ENCODE measurements at regions not wholly inside any gene's neighbourhood (a gene's known extent, or its start where the extent isn't known, plus 50 kb on each side); places are given as distances from the start of the nearest gene placed in this dataset.

DNA sequence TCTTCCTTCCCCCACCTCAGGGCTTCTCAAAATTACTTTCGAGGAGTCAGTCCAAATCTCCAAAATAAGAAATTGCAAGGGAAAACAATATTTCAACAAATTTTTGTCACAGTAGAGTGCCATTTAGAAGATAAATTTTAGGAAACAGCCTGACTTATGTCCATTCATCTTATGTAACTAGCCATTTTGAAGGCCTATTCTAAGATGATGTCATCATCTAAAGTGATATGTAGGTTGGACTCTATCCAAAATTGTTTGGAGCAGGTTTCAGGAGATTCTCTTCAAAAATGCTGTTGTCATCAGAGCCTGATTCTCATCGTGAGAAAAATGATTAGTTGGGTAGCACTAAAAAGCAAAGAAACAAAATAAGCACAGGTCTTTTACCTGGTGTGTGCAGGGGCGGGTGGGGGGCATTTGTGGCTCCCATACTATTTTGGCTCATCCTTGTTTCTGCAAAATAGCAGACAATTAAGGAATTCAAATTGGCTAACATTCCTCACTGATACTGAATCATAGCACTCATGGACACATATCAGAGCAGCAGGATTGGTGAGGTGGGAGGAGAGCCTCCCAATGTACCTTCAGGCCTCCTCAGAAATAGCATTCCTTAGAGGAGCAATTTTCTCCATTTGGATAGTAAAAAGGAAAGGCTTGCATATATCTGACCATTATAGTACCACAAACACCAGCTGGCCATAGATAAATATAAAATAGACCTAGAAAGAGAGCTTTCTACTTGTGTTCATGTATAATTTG lies 360.9 kb upstream of the NAV3 start:
- no peak for DNase-seq (ENCODE audit: low spot score)
- intact Hi-C loops (cut with DNase I) = no loop called here

DNA sequence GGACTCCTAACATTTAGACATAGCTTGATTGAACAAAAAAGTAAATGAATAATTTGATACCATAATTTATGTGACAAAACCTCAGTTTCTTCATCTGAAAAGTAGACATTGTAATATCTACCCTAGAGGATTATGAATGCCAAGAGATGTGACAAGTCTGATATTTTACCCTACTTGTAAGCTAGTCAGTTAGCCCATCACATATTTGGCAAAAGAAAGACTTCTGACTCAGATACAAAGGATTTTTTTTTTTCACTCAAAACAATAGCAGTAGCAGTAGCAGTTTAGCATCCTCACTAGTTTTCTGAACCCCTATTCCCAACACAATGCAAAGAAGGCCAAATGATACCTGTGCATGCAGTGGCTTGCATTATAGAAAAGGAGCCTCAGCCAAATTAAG lies 377.3 kb upstream of the E2F7 start:
- intact Hi-C loops (cut with DNase I) = no loop called here
- no peak for DNase-seq (ENCODE audit: low spot score)

DNA sequence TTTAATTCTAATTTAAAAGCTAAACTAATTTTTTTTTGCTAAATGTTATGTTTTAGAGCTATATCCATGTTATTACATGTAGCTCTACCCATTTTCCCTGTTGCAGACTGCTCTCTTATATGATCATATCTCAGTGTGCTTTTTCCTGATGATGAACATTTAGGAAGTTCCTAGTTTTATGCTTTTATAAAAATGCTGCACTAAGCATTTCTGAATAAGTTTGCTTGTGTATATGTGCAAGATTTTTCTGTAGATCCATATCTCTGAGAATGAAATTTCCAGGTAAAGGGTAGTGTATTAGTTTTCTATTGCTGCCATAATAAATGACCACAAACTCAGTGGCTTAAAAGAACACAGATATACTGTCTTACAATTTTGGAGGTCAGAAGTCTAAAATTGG lies 374.4 kb upstream of the E2F7 start:
- no peak for DNase-seq (ENCODE audit: low spot score)
- intact Hi-C loops (cut with DNase I) = no loop called here

DNA sequence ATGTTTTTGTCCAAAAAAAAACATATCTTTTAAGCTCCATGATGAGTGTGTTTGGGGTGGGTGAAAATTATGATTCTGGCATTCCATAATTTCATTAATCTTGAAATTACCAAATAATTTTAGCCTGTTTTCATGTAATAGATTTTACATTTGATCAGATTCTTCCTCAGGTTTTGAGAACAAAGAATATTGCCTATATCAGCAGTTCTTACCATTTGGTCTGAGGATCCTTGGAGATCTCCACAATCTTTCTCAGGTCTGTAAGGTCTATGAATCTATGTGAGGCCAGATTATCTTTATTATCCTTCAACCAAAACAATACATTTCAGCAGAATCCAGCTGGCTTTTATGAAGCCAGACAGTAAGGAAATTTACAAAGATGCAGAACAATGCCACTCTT lies 373.3 kb upstream of the E2F7 start:
- no peak for DNase-seq (ENCODE audit: low spot score)
- intact Hi-C loops (cut with DNase I) = no loop called here

DNA sequence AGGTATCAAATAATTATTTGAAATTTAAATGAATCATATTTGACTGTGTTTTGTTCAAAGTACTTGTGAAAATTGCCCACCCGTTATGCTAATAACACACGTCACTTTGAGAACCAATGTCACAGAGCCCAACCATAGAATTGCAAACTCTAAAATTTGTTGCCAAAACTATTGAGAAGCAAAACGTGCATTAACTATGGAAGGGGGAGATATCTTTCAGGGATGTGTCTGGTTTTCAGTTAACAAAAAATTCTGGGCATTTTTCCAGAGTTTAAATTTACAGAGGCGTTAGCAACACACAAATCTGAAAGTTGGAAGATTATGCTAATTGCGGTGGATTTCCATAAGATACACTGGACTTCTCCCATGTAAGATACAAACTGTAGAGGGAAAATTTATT lies 371.8 kb upstream of the E2F7 start:
- intact Hi-C loops (cut with DNase I) = no loop called here
- DNase-seq (ENCODE audit: low spot score) = no peak

DNA sequence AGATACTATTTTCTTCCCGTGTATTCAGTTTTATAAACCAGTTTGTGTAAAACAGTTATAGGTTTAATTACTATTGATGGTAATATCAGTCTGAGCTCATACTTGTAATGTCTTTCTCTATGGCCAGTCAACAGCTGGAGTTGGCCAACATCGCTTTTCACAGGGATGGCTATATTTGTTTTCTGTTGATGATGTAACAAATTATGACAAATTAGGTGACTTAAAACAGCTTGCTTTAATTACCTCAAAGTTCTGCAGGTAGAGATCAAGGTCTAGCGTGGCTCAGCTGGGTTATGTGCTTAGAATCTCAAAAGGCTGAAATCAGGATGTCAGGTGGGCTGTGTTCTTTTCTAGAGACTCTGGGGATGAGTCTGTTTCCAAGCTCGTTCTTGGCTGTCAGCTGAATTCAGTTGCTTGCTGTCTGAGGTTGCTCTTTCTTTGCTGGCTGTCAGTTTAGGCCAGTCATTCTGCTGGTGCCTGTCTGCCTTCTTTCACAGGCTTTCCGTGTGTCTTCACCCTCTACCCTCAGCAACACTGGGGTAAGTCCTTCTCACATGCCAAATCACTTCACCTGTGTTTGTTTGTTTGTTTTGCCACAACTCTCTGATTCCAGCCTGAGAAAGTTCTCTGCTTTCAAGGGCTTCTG lies 370.2 kb upstream of the E2F7 start:
- intact Hi-C loops (cut with DNase I) = no loop called here
- DNase-seq (ENCODE audit: low spot score) = no peak

DNA sequence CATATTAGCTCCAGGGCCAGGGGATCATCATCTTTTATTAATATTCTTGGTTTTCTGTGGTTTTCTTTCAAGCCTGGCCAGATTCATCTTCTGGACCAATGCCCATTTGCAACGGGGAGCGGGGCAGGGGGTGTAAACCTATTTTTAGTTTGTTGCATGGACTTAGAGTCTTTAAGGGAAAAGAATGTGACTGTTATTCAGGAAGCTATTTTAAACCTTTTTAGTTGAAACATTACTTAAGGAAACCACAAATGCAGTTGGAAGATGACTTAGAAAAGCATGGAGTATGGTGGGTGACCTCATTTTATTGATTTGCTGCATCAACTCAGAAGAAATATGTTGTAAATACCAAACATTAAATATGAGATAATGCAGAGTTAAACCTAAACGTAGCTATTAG lies 368.4 kb upstream of the E2F7 start:
- intact Hi-C loops (cut with DNase I) = no loop called here
- DNase-seq (ENCODE audit: low spot score) = no peak

DNA sequence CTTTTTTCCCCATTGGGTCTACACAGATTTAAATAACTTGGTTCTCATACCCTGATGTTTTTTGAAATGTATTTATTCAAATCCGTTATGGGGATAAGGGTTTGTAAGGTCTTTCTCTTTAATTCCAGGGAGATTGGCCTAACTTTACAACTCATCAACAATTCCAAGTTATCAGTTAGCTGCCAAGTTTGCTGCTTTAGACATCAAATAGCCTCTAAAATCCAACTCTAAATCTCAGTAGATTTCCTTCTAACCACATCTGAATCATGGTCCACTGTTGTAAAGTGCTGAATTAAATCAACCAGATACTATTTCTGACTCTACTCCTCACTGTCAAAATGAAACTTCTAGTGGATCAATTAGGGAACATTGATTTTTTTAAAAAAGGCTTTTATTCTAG lies 364.1 kb upstream of the E2F7 start:
- no peak for DNase-seq (ENCODE audit: low spot score)
- intact Hi-C loops (cut with DNase I) = no loop called here

DNA sequence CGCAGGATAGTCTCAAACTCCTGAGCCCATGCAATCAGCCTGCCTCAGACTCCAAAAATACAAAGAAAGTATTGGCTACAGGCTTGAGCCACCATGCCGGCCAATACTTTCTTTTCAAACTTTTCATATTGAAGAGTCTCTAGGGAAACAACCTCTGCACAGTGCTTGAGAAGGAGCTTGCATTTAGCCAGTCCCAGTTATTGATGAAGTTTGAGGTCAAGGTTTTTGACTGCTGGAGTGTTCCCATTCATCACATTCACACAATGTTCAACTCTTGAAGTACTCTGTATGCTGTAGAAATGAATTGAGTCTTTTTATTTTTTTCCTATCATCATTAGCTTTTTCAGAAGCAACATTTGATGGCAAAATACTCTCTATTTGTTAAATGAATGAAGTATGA lies 355.8 kb upstream of the E2F7 start:
- DNase-seq (ENCODE audit: low spot score) = no peak
- intact Hi-C loops (cut with DNase I) = no loop called here

DNA sequence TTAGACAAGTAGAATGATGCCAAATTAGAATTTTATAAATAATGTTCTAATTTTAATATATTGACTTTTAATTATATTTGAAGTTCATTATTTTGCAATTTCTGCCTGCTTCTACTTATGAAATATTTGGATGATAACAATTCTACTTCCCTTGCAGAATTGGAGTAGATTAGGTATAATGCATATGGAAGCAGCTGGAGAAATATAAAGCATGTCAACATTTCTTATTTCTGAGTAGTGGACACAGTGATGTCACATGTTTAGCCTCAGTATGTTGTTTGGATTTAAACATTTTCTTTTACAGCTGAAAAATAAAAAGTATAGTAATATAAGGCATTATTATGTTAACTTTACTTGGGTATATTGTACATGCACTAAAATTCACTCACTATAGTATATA lies 344.2 kb upstream of the E2F7 start:
- intact Hi-C loops (cut with DNase I) = no loop called here
- no peak for DNase-seq (ENCODE audit: low spot score)

DNA sequence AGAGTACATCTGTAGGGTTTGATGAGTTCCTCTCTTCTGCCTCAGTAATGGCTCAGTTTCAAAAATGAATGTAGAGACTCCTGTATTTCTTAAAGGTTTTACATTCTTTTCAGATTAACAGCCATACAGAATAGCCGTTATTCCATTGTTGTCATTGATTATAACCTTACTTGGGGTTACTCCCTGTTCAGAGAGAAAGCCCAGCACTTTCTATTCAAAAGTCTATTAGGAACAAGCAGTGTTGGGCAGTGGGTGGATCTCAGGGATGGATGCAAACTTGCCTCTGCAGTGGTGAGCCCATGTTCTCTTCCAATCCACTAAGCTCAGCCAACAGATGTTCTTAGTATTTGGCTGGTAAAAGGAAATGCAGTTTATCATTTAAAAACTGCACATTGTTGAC lies 342.6 kb upstream of the E2F7 start:
- intact Hi-C loops (cut with DNase I) = no loop called here
- DNase-seq (ENCODE audit: low spot score) = no peak

DNA sequence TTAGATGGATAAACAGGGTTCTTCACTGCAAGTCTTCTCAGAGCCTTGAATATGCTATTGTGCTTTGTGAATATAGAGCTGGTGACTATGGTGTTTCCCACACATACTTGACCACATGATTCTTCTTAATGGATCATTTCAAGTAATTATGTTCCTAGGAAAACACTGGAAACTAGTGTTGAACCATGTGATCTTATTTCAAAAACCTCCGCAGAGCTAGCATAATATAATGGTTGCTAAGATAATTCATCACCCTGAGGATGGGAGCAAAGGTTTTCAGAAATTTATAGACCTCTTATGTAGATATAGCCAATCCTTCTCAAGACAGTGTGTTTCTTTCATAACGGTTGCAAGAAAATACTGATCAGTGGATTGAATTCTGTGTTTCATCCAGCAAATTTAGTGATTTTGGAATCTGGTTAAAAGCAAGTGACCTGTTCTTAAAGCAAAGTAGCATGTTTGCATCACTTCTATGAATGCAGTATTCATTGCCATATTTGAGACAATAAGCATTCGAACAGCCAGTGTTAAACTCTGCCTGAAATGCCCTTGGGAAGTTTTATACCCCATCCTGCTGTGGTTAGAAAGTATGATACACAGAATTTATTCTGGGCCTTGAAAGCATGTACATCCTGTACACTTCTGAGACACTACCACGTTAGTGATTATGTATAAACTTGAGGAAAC lies 341.0 kb upstream of the E2F7 start:
- intact Hi-C loops (cut with DNase I) = no loop called here
- DNase-seq (ENCODE audit: low spot score) = no peak

DNA sequence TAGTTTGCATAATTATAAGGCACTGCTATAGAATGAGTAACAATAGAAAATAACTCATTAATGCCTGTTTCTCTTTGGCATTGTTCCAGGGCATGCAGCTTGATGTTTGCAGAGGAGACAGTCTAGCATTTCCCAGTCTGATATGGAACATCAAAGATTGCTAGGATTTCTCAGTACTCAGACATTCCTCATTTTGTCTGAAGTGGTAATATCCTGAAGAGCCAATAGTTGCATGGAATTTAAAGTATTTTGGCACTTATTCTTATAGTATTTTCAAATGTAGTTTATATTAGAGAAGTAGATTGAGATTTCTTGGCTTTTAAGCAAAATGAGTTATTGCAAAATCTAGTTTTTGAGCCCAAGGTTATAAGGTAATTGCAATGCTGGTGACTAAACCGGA lies 337.3 kb upstream of the E2F7 start:
- DNase-seq (ENCODE audit: low spot score) = no peak
- intact Hi-C loops (cut with DNase I) = no loop called here

DNA sequence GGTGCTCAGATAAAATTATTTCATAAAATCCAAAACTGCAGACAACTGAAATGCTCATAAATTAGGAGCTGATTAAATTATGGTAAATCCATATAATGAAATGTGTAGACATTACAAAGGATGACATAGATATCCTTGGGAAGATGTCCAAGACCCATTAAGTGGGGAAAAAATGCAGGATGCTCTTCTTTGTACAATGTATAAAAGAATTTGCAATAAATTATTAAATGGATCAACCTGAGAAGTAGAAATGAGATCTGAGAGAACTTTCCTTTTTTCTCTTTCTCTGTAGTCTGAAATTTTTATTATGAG lies 336.4 kb upstream of the E2F7 start:
- DNase-seq (ENCODE audit: low spot score) = no peak
- intact Hi-C loops (cut with DNase I) = no loop called here

DNA sequence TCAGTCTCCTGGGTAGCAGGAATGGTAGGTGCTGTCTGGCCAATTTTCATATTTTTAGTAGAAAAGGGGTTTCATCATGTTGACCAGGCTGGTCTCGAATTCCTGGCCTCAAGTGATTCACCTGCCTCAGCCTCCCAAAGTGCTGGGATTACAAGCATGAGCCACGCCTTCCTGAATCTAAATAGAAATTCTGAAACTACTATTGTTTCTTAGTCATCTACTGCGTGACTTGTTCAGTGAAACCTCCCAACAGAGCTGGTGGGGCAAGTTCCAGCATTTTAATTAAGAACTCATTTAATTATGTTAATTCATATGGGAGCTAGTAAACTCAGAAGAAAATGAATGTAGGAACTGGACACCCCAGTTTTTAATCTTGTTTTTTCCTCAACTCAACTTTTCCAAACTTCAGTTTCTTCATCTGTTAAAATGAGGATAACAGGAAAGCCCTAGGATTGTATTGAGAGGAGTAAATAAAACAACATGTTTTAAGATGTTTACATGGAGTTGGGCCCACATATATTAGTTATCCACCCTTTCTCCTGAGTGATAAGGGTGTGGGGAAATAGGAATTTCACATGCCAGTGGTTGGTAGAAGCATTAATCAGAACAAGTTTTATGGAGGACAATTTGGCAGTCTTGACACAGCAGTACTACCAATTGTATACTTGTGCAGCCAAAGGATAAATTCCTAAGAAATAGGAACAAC lies 335.8 kb upstream of the E2F7 start:
- intact Hi-C loops (cut with DNase I) = no loop called here
- no peak for DNase-seq (ENCODE audit: low spot score)

DNA sequence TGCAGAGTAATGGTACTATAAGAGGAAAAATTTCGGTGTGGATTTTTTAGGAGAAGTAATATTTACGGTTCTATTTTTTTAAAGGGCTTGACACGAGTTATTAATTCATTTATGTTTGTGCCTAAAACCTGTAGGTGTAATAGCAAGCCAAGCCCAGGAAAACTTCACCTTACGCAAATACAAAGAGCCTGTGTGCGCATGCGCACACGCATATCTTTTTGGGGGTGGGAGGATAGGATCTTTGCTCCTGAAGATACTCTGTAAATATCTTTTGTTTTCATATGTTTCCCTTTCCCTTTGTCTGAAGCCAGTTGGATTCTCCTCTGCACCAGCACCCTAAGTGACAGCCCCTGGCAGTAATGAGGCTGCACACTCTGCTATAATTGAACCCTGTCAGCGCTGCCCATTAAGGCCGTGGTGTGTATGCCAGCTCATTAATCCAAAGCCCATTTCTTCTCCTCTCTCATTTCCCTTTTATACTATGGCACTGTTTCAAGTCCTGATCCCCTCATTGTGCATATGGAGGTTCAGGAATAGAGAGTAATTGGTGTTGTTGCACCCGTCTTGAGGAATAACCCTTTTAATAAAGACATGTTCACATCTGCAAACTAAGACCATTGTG lies 327.2 kb upstream of the E2F7 start:
- DNase-seq (ENCODE audit: low spot score) = no peak
- intact Hi-C loops (cut with DNase I) = no loop called here

DNA sequence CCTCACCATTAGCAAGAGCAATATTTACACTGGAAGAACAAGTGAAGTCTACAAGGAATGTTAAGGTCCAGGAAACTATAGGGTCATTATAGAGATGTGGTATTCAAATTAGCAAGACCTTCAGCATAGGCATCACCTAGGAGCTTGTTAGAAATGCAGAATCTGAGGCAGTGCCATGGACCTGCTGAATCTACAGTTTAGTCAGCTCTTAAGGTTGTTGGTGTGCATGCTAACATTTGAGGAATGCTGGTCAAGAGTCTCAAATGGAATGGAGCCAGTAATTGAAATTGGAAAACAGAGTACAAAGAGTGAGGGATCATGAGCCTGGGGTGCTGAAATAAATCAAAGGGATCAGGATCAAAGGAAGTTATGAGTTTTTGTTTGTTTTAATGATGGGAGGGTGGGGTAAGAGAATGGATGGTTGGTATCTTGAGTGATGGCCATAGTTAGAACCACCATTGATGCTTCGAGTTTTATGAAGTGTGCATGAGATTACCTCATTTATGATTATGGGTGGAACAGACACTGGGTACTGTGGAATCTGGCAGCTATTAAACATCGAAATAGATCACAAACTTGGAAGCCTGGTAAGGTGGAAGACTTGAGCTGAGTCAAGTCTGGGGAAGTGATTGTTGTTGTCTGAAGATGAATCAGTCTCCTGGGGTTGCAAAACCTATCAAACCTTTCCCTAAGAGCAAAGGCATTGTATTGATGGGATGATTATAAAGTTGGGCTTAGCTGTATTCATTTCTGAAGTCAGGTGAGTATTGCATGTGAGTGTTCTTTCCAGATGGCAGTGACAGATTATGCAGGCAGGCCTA lies 323.3 kb upstream of the E2F7 start:
- DNase-seq (ENCODE audit: low spot score) = no peak
- intact Hi-C loops (cut with DNase I) = no loop called here

DNA sequence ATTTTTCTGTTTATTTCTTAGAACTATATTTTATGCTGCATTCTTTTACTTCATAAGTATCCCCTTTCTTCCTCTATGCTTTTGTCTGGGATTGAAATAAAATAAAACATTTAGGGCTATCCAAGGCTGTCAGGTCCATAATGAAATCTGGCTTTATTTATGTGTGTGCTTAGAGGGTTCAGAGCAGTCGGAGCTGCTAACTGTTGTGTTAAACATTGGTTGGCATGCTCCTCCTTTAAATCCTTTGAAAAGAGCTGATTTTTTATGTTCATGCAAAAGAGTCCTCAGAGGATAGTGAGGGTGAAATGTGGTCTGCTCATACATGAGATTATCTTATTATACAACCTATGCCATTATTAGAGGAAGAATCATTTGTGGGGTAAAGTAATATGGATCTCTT lies 322.3 kb upstream of the E2F7 start:
- intact Hi-C loops (cut with DNase I) = no loop called here
- DNase-seq (ENCODE audit: low spot score) = no peak

DNA sequence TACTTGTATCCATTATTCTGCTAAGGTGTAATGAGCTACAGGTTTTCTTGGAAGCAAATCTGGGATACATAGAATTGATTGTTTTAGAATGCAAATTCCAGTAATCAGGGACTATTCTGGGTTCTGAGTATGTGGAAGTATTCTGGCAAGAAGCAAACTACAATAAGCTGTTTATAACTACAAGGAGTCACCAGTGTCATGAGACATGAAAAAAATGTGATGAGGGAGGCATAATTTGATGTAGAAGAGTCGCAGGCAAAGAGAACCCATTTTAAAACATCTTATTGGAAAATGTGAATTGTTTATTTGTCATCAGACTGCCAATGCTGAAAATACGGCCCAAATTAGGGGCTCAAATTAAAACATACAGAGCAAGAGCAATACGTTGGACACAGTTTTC lies 321.8 kb upstream of the E2F7 start:
- intact Hi-C loops (cut with DNase I) = no loop called here
- DNase-seq (ENCODE audit: low spot score) = no peak

DNA sequence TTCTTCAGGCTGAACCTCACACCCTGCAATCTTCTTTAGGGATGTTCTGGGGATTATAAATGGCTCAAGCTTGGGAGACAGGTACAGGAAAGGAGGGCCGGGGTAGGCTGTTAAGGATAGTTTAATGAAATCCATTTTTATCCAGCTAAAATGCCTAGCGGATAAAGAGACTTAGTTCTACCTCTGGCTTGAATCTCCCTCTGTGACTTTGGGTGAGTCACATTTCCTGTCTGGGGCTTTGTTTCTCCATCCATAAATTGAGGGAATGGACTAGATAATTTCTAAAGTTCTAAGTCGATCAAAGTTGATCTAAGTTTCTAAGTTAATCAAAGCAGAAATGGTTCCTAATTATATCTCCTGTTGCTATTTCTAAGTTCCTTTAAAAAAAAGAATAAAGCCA lies 319.6 kb upstream of the E2F7 start:
- no peak for DNase-seq (ENCODE audit: low spot score)
- intact Hi-C loops (cut with DNase I) = no loop called here

Data from cardiac septum (tissue), 1 donor.